Activated naive CD4-positive, alpha-beta T cell treated with anti-CD3 and anti-CD28 coated beads, Interleukin-2, amount 50 U/mL, for 24 hours (primary cell): ENCODE measurements at regions not wholly inside any gene's neighbourhood (a gene's known extent, or its start where the extent isn't known, plus 50 kb on each side); places are given as distances from the start of the nearest gene placed in this dataset.

Experiments used
- H3K27ac Mint-ChIP-seq: one replicate; pipeline ENCODE4 v1.8.0; 2021; ENCODE audit warnings: mild to moderate bottlenecking, mixed read lengths
- H3K27me3 Mint-ChIP-seq: one replicate; pipeline ENCODE4 v1.8.0; 2021; ENCODE audit warnings: mixed read lengths
- H3K36me3 Mint-ChIP-seq: one replicate; pipeline ENCODE4 v1.8.0; 2021; ENCODE audit warnings: mixed read lengths
- H3K4me1 Mint-ChIP-seq: one replicate; pipeline ENCODE4 v1.8.0; 2021; ENCODE audit warnings: mixed read lengths
- H3K4me3 Mint-ChIP-seq: one replicate; pipeline ENCODE4 v1.8.0; 2021; ENCODE audit warnings: mild to moderate bottlenecking, mixed read lengths
- H3K9me3 Mint-ChIP-seq: one replicate; pipeline ENCODE4 v1.8.0; 2021; ENCODE audit warnings: mixed read lengths

GRCh38 chr3:23071758-23072157, 131.4 kb upstream of the UBE2E2 start:
- Mint-ChIP-seq H3K4me3 (no peak overlapping the region), H3K9me3 (no peaks in the 10 kb centered on the region), H3K27ac (no peak overlapping the region), H3K4me1 (no peaks in the 10 kb centered on the region), H3K36me3 (no peaks in the 10 kb centered on the region), H3K27me3 (peaks cover 7% of the 10 kb centered on the region)

GRCh38 chr3:23072693-23073092, 130.4 kb upstream of the UBE2E2 start:
- no peaks in the 10 kb centered on the region for H3K9me3 Mint-ChIP-seq
- no peaks in the 10 kb centered on the region for H3K4me1 Mint-ChIP-seq
- H3K27me3 Mint-ChIP-seq: peaks cover 7% of the 10 kb centered on the region
- no peaks in the 10 kb centered on the region for H3K36me3 Mint-ChIP-seq
- no peak overlapping the region for H3K4me3 Mint-ChIP-seq
- H3K27ac Mint-ChIP-seq: peak overlapping the region; percentile 24

GRCh38 chr3:23073724-23074305, 129.3 kb upstream of the UBE2E2 start:
- H3K36me3 Mint-ChIP-seq: no peaks in the 10 kb centered on the region
- H3K27ac Mint-ChIP-seq: no peak overlapping the region
- H3K27me3 Mint-ChIP-seq: peaks cover 7% of the 10 kb centered on the region
- H3K4me3 Mint-ChIP-seq: no peak overlapping the region
- H3K4me1 Mint-ChIP-seq: no peaks in the 10 kb centered on the region
- no peaks in the 10 kb centered on the region for H3K9me3 Mint-ChIP-seq

- no peaks in the 10 kb centered on the region for H3K36me3 Mint-ChIP-seq
- peaks cover 7% of the 10 kb centered on the region for H3K27me3 Mint-ChIP-seq
- no peak overlapping the region for H3K4me3 Mint-ChIP-seq
- H3K4me1 Mint-ChIP-seq: peaks cover 10% of the 10 kb centered on the region
- H3K27ac Mint-ChIP-seq: no peak overlapping the region
- no peaks in the 10 kb centered on the region for H3K9me3 Mint-ChIP-seq
These were observed 127.6 kb upstream of the UBE2E2 start for GRCh38 chr3:23075496-23075895.

- no peak overlapping the region for H3K4me3 Mint-ChIP-seq
- peaks cover 4% of the 10 kb centered on the region for H3K27me3 Mint-ChIP-seq
- no peaks in the 10 kb centered on the region for H3K36me3 Mint-ChIP-seq
- H3K27ac Mint-ChIP-seq: no peak overlapping the region
- no peaks in the 10 kb centered on the region for H3K9me3 Mint-ChIP-seq
- peaks cover 11% of the 10 kb centered on the region for H3K4me1 Mint-ChIP-seq
These were observed 126.7 kb upstream of the UBE2E2 start for GRCh38 chr3:23076437-23076836.

GRCh38 chr3:23077126-23077525, 126.0 kb upstream of the UBE2E2 start:
- Mint-ChIP-seq H3K4me1 (peaks cover 11% of the 10 kb centered on the region), H3K36me3 (no peaks in the 10 kb centered on the region), H3K4me3 (no peak overlapping the region), H3K9me3 (no peaks in the 10 kb centered on the region), H3K27ac (no peak overlapping the region), H3K27me3 (no peaks in the 10 kb centered on the region)

GRCh38 chr3:23078735-23079134, 124.4 kb upstream of the UBE2E2 start:
- Mint-ChIP-seq H3K36me3 (no peaks in the 10 kb centered on the region), H3K4me3 (no peak overlapping the region), H3K27ac (no peak overlapping the region), H3K9me3 (no peaks in the 10 kb centered on the region), H3K4me1 (peaks cover 11% of the 10 kb centered on the region), H3K27me3 (no peaks in the 10 kb centered on the region)

- no peaks in the 10 kb centered on the region for H3K9me3 Mint-ChIP-seq
- H3K36me3 Mint-ChIP-seq: no peaks in the 10 kb centered on the region
- peaks cover 11% of the 10 kb centered on the region for H3K4me1 Mint-ChIP-seq
- H3K4me3 Mint-ChIP-seq: no peak overlapping the region
- H3K27me3 Mint-ChIP-seq: no peaks in the 10 kb centered on the region
- H3K27ac Mint-ChIP-seq: no peak overlapping the region
These were observed 123.2 kb upstream of the UBE2E2 start for GRCh38 chr3:23079976-23080375.

GRCh38 chr3:23083701-23084100, 119.4 kb upstream of the UBE2E2 start:
- H3K4me1 Mint-ChIP-seq: peaks cover 11% of the 10 kb centered on the region
- H3K36me3 Mint-ChIP-seq: no peaks in the 10 kb centered on the region
- no peaks in the 10 kb centered on the region for H3K9me3 Mint-ChIP-seq
- H3K27me3 Mint-ChIP-seq: no peaks in the 10 kb centered on the region
- H3K27ac Mint-ChIP-seq: no peak overlapping the region
- H3K4me3 Mint-ChIP-seq: no peak overlapping the region

- Mint-ChIP-seq H3K4me1 (peaks cover 11% of the 10 kb centered on the region), H3K27ac (no peak overlapping the region), H3K27me3 (no peaks in the 10 kb centered on the region), H3K4me3 (no peak overlapping the region), H3K36me3 (no peaks in the 10 kb centered on the region), H3K9me3 (no peaks in the 10 kb centered on the region)
These were observed 118.8 kb upstream of the UBE2E2 start for GRCh38 chr3:23084367-23084766.

- Mint-ChIP-seq H3K4me3 (no peak overlapping the region), H3K27me3 (no peaks in the 10 kb centered on the region), H3K4me1 (peaks cover 3% of the 10 kb centered on the region), H3K36me3 (no peaks in the 10 kb centered on the region), H3K27ac (no peak overlapping the region), H3K9me3 (no peaks in the 10 kb centered on the region)
These were observed 117.9 kb upstream of the UBE2E2 start for GRCh38 chr3:23085261-23085660.

- no peaks in the 10 kb centered on the region for H3K4me1 Mint-ChIP-seq
- no peaks in the 10 kb centered on the region for H3K9me3 Mint-ChIP-seq
- no peak overlapping the region for H3K27ac Mint-ChIP-seq
- H3K36me3 Mint-ChIP-seq: no peaks in the 10 kb centered on the region
- H3K4me3 Mint-ChIP-seq: no peak overlapping the region
- no peaks in the 10 kb centered on the region for H3K27me3 Mint-ChIP-seq
These were observed 116.8 kb upstream of the UBE2E2 start for GRCh38 chr3:23086331-23086730.

GRCh38 chr3:23086831-23087230, 116.3 kb upstream of the UBE2E2 start:
- Mint-ChIP-seq H3K27ac (no peak overlapping the region), H3K4me1 (no peaks in the 10 kb centered on the region), H3K9me3 (no peaks in the 10 kb centered on the region), H3K36me3 (no peaks in the 10 kb centered on the region), H3K4me3 (no peak overlapping the region), H3K27me3 (no peaks in the 10 kb centered on the region)

- H3K4me3 Mint-ChIP-seq: no peak overlapping the region
- H3K9me3 Mint-ChIP-seq: no peaks in the 10 kb centered on the region
- no peaks in the 10 kb centered on the region for H3K27me3 Mint-ChIP-seq
- H3K4me1 Mint-ChIP-seq: no peaks in the 10 kb centered on the region
- H3K36me3 Mint-ChIP-seq: no peaks in the 10 kb centered on the region
- no peak overlapping the region for H3K27ac Mint-ChIP-seq
These were observed 108.7 kb upstream of the UBE2E2 start for GRCh38 chr3:23094412-23094811.

- H3K36me3 Mint-ChIP-seq: no peaks in the 10 kb centered on the region
- no peak overlapping the region for H3K4me3 Mint-ChIP-seq
- H3K27ac Mint-ChIP-seq: no peak overlapping the region
- H3K27me3 Mint-ChIP-seq: no peaks in the 10 kb centered on the region
- H3K9me3 Mint-ChIP-seq: no peaks in the 10 kb centered on the region
- no peaks in the 10 kb centered on the region for H3K4me1 Mint-ChIP-seq
These were observed 108.2 kb upstream of the UBE2E2 start for GRCh38 chr3:23094890-23095462.

- H3K36me3 Mint-ChIP-seq: no peaks in the 10 kb centered on the region
- H3K4me3 Mint-ChIP-seq: no peak overlapping the region
- no peaks in the 10 kb centered on the region for H3K4me1 Mint-ChIP-seq
- no peaks in the 10 kb centered on the region for H3K9me3 Mint-ChIP-seq
- H3K27ac Mint-ChIP-seq: no peak overlapping the region
- no peaks in the 10 kb centered on the region for H3K27me3 Mint-ChIP-seq
These were observed 107.1 kb upstream of the UBE2E2 start for GRCh38 chr3:23096041-23096440.

GRCh38 chr3:23099021-23099420, 104.1 kb upstream of the UBE2E2 start:
- H3K27ac Mint-ChIP-seq: no peak overlapping the region

More at GRCh38 chr3:23099021-23099420, 104.1 kb upstream of the UBE2E2 start:
- no peaks in the 10 kb centered on the region for H3K36me3 Mint-ChIP-seq
- peaks cover 2% of the 10 kb centered on the region for H3K27me3 Mint-ChIP-seq
- H3K4me1 Mint-ChIP-seq: no peaks in the 10 kb centered on the region
- H3K4me3 Mint-ChIP-seq: no peak overlapping the region
- H3K9me3 Mint-ChIP-seq: no peaks in the 10 kb centered on the region
